ENCODE measurements at regions not wholly inside any gene's neighbourhood (a gene's known extent, or its start where the extent isn't known, plus 50 kb on each side); places are given as distances from the start of the nearest gene placed in this dataset.
A peak's percentile ranks its signal among the peaks of the same experiment; 100 is the strongest.
"Not testable (repeated sequence)": the region's sequence is repeated elsewhere in the genome, so short reads cannot be mapped to it uniquely, and the experiment has no call there.

- DNase-seq: not testable (repeated sequence)
These were observed 64.4 kb downstream of the TMEM200C start for GRCh38 chr18:5830902-5831301.

GRCh38 chr18:5828913-5829312 lies 66.4 kb downstream of the TMEM200C start:
- DNase-seq: no peak

GRCh38 chr18:5825663-5826062 lies 69.7 kb downstream of the TMEM200C start:
- no peak for DNase-seq

GRCh38 chr18:5824370-5824984 lies 70.8 kb downstream of the TMEM200C start:
- no peak for DNase-seq

GRCh38 chr18:5817816-5818215 lies 77.5 kb downstream of the TMEM200C start:
- DNase-seq: no peak

- DNase-seq: no peak
These were observed 88.5 kb downstream of the TMEM200C start for GRCh38 chr18:5806860-5807259.

- DNase-seq: no peak
These were observed 107.4 kb downstream of the TMEM200C start for GRCh38 chr18:5787936-5788335.

- no peak for DNase-seq
These were observed 115.4 kb downstream of the TMEM200C start for GRCh38 chr18:5779922-5780321.

GRCh38 chr18:5772306-5773105 lies 122.8 kb downstream of the TMEM200C start:
- DNase-seq: peak; percentile 15

GRCh38 chr18:5771343-5771742 lies 124.0 kb downstream of the TMEM200C start:
- no peak for DNase-seq

GRCh38 chr18:5770176-5770575 lies 125.1 kb downstream of the TMEM200C start:
- DNase-seq: no peak

- DNase-seq: no peak
These were observed 126.9 kb downstream of the TMEM200C start for GRCh38 chr18:5768454-5768853.

- no peak for DNase-seq
These were observed 136.1 kb downstream of the TMEM200C start for GRCh38 chr18:5759194-5759593.

GRCh38 chr18:5756823-5757222 lies 138.5 kb downstream of the TMEM200C start:
- DNase-seq: no peak

- no peak for DNase-seq
These were observed 147.6 kb downstream of the TMEM200C start for GRCh38 chr18:5747678-5748077.

- no peak for DNase-seq
These were observed 148.5 kb downstream of the TMEM200C start for GRCh38 chr18:5746844-5747243.

GRCh38 chr18:5744659-5745058 lies 150.7 kb downstream of the TMEM200C start:
- DNase-seq: no peak

- no peak for DNase-seq
These were observed 156.8 kb downstream of the TMEM200C start for GRCh38 chr18:5738526-5738925.

- no peak for DNase-seq
These were observed 163.0 kb downstream of the TMEM200C start for GRCh38 chr18:5732318-5732717.

GRCh38 chr18:5729983-5730699 lies 165.2 kb downstream of the TMEM200C start:
- DNase-seq: no peak

- DNase-seq: no peak
These were observed 166.8 kb downstream of the TMEM200C start for GRCh38 chr18:5728531-5728930.

GRCh38 chr18:5726011-5726410 lies 169.3 kb downstream of the TMEM200C start:
- no peak for DNase-seq

GRCh38 chr18:5721924-5722323 lies 173.4 kb downstream of the TMEM200C start:
- DNase-seq: no peak

- no peak for DNase-seq
These were observed 175.2 kb downstream of the TMEM200C start for GRCh38 chr18:5720132-5720531.
